Spleen (tissue), 11 donors: ENCODE measurements at regions not wholly inside any gene's neighbourhood (a gene's known extent, or its start where the extent isn't known, plus 50 kb on each side); places are given as distances from the start of the nearest gene placed in this dataset.

Experiments used
- DNase-seq: peaks from one replicate; pipeline ENCODE4 v3.0.0-alpha.2; 2020
- H3K27ac ChIP-seq, 8 donors: fragments of 200-600 bp; sonication (generic) in 7 of 8; 1 replicate in 4 of 8; 2 replicates in 4 of 8; pipeline versions ENCODE4 v1.5.0 to v1.8.0; 2016 to 2021; ENCODE audit warnings: inconsistent platforms in 4 of 8, mild to moderate bottlenecking in 4 of 8, moderate library complexity in 1 of 8
- H3K27me3 ChIP-seq, 7 donors: fragments of 200-600 bp; sonication (generic) in 6 of 7; replicated peaks in 1 of 7; 1 replicate in 4 of 7; 2 replicates in 3 of 7; pipeline versions ENCODE4 v1.5.0 to v1.8.0; 2016 to 2021; ENCODE audit warnings: inconsistent platforms in 3 of 7, mild to moderate bottlenecking in 1 of 7
- H3K36me3 ChIP-seq, 6 donors: fragments of 200-600 bp; sonication (generic) in 5 of 6; 1 replicate in 4 of 6; 2 replicates in 2 of 6; pipeline versions ENCODE4 v1.5.0 to v1.8.0; 2016 to 2021; ENCODE audit warnings: inconsistent platforms in 2 of 6
- H3K4me1 ChIP-seq, 6 donors: fragments of 200-600 bp; sonication (generic) in 5 of 6; 1 replicate in 3 of 6; 2 replicates in 3 of 6; pipeline versions ENCODE4 v1.5.0 to v1.8.0; 2016 to 2021; ENCODE audit warnings: inconsistent platforms in 3 of 6
- H3K4me3 ChIP-seq, 8 donors: fragments of 200-600 bp; sonication (generic) in 7 of 8; 1 replicate in 4 of 8; 2 replicates in 4 of 8; pipeline versions ENCODE4 v1.5.0 to v1.8.0; 2016 to 2021; ENCODE audit warnings: inconsistent platforms in 4 of 8, mild to moderate bottlenecking in 4 of 8, moderate library complexity in 2 of 8
- H3K9me3 ChIP-seq, 8 donors: fragments of 200-600 bp; sonication (generic) in 7 of 8; 1 replicate in 4 of 8; 2 replicates in 4 of 8; pipeline versions ENCODE4 v1.5.0 to v1.8.0; 2016 to 2021; ENCODE audit warnings: inconsistent platforms in 4 of 8
- POLR2A ChIP-seq, 3 donors: fragments of 450-650 bp; IDR thresholded peaks; one replicate each; pipeline ENCODE4 v1.5.1; 2017; ENCODE audit warnings: antibody characterized with exemption in 3 of 3, mild to moderate bottlenecking in 1 of 3
- POLR2AphosphoS5 ChIP-seq, 3 donors: sonication (generic); formaldehyde crosslinking; IDR thresholded peaks; one replicate each; pipeline ENCODE4 v1.5.1; 2017; ENCODE audit warnings: antibody characterized with exemption in 3 of 3
- WGBS, 5 donors: extraction: QIAGEN DNeasy Blood & Tissue Kit in 3 of 5; methylation state at CpG; one replicate each; pipeline versions ENCODE4 v1.1.5 to v1.1.7; 2013 to 2018; 5-methylcytosine and 5-hydroxymethylcytosine counted together
- intact Hi-C: fragments of 100-400 bp; cut with DNase I; formaldehyde crosslinking; loops from one replicate; pipeline ENCODE4 v1.15.0; 2023; ENCODE audit warnings: low total_unique reads
- TF ChIP-seq, protein P1 (sequence below), 11 experiments: fragments of 200-600 bp in 7 of 11; fragments of 450-650 bp in 4 of 11; sonication (generic) in 4 of 11; IDR thresholded peaks in 8 of 11; conservative IDR thresholded peaks in 3 of 11; 1 replicate in 7 of 11; 2 replicates in 4 of 11; pipeline versions ENCODE4 v1.4.0 to v1.8.0; 2016 to 2021; ENCODE audit warnings: antibody characterized with exemption in 11 of 11, inconsistent platforms in 4 of 11, mild to moderate bottlenecking in 1 of 11
- donor health status: healthy with polysubstance abuse.
- donor health status: DM: no; HTN: no; CAD: no; lungs with moderate emphysema.
- donor health status: DM: no; HTN: no; CAD: no.
- donor health status: Bipolar disorder and iron deficiency.
- donor health status: healthy.
- donor health status: DM: no; HTN: no; CAD: no.
- donor health status: DM: yes; HTN: yes; CAD: no.

GRCh38 chr16:11462036-11462435 lies 116.8 kb downstream of the RMI2 start:
- TF ChIP-seq, protein P1, sequence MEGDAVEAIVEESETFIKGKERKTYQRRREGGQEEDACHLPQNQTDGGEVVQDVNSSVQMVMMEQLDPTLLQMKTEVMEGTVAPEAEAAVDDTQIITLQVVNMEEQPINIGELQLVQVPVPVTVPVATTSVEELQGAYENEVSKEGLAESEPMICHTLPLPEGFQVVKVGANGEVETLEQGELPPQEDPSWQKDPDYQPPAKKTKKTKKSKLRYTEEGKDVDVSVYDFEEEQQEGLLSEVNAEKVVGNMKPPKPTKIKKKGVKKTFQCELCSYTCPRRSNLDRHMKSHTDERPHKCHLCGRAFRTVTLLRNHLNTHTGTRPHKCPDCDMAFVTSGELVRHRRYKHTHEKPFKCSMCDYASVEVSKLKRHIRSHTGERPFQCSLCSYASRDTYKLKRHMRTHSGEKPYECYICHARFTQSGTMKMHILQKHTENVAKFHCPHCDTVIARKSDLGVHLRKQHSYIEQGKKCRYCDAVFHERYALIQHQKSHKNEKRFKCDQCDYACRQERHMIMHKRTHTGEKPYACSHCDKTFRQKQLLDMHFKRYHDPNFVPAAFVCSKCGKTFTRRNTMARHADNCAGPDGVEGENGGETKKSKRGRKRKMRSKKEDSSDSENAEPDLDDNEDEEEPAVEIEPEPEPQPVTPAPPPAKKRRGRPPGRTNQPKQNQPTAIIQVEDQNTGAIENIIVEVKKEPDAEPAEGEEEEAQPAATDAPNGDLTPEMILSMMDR (IDR thresholded peaks at IDR 0.05 in 8 of 11, conservative IDR thresholded peaks at IDR 0.05 in 3 of 11) = no peak
- no peak for TF ChIP-seq POLR2A (IDR thresholded peaks at IDR 0.05)
- no peak for TF ChIP-seq POLR2AphosphoS5 (IDR thresholded peaks at IDR 0.05)
- WGBS, 5 donors = 85 to 93% (median 92%) methylated on average over 8 to 15 of the region's 15 CpGs

DNA sequence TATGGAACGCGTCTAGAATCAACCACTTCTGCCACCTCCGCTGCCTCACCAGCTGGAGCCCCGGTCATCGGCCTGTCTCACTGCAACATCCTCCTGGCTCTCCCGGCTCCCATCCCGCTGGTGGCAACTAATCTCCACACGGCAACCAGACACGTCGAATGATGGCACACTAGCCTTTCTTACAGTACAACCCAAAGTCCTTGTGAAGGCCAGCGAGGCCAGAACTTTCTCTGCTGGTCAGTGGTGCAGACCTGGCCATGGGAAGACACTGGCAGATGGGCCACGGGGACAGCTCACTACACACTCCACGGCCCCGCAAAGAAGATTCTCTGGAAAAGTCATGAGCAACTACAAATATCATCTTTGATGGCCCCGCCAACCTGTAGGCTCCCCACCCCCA lies 117.6 kb downstream of the RMI2 start:
- TF ChIP-seq, protein P1 (IDR thresholded peaks at IDR 0.05 in 8 of 11, conservative IDR thresholded peaks at IDR 0.05 in 3 of 11) = no peak
- TF ChIP-seq POLR2A (IDR thresholded peaks at IDR 0.05) (no peak), POLR2AphosphoS5 (IDR thresholded peaks at IDR 0.05) (no peak)
- WGBS, 5 donors = 95 to 97% (median 96%) methylated on average over 12 to 15 of the region's 15 CpGs
- intact Hi-C loops = no loop called here
- H3K4me1 ChIP-seq = peaks cover 0 to 9% (median 0%) of the 10 kb centered on the region in 6 donors
- H3K9me3 ChIP-seq = no peaks in the 10 kb centered on the region
- DNase-seq = peak; percentile 52
- H3K27ac ChIP-seq = no peak overlapping the region
- H3K27me3 ChIP-seq = no peaks in the 10 kb centered on the region
- no peak overlapping the region for H3K4me3 ChIP-seq
- no peaks in the 10 kb centered on the region for H3K36me3 ChIP-seq

More at GRCh38 chr16:11462036-11462435, 116.8 kb downstream of the RMI2 start:
- no peak for DNase-seq
- Histone ChIP-seq H3K27ac (no peak overlapping the region), H3K9me3 (no peaks in the 10 kb centered on the region), H3K4me3 (no peak overlapping the region), H3K4me1 (peaks cover 0 to 9% (median 0%) of the 10 kb centered on the region in 6 donors), H3K27me3 (no peaks in the 10 kb centered on the region), H3K36me3 (no peaks in the 10 kb centered on the region)
- intact Hi-C loops = no loop called here

DNA sequence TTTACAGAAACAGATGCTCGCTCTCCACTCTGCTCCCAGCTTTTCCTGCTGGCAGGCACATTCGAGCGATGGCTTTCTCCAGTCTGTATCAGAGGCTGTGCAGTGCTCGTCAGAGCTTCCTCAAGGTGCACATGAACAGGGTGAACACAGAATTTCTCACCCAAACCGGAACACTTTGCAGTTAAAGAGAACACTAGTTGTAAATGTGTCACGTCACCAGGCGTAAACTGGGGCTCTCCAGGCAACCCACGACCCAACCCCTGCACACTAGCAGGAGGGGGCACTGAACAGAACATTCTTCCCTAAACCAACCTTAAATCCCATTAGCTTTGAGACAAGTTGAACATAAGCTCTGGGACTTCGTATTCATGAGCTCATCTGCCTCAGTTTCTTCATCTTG lies 119.0 kb downstream of the RMI2 start:
- H3K4me3 ChIP-seq = no peak overlapping the region
- no peaks in the 10 kb centered on the region for H3K27me3 ChIP-seq
- no peak for DNase-seq
- H3K4me1 ChIP-seq = no peaks in the 10 kb centered on the region
- H3K36me3 ChIP-seq = no peaks in the 10 kb centered on the region
- 68 to 82% (median 73%) methylated on average over 9 of the region's 9 CpGs for WGBS, 5 donors
- intact Hi-C loops = no loop called here
- no peak overlapping the region for H3K27ac ChIP-seq
- H3K9me3 ChIP-seq = no peaks in the 10 kb centered on the region
- TF ChIP-seq, protein P1 (IDR thresholded peaks at IDR 0.05 in 8 of 11, conservative IDR thresholded peaks at IDR 0.05 in 3 of 11) = no peak
- TF ChIP-seq POLR2A (IDR thresholded peaks at IDR 0.05) (no peak), POLR2AphosphoS5 (IDR thresholded peaks at IDR 0.05) (no peak)

DNA sequence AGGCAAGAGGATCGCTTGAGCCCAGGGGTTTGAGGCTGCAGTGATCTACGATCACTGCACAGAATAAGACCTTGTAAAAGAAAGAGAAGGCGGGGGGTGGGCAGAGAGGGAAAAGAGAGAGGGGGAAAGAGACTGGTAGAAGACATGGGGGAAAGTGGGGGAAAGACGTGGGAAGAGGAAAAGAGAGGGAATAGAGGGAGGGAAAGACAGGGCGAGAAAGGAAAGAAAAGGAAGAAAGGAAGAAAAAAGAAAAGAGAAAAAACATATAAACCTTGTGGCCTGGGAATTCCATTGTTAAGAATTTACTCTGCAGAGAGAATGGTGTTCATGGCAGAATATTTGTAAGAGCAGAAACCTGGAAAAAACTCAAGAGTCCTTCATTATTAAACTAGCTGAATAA lies 120.4 kb downstream of the RMI2 start:
- 73 to 90% (median 86%) methylated on average over 4 to 5 of the region's 5 CpGs for WGBS, 5 donors
- Histone ChIP-seq H3K36me3 (no peaks in the 10 kb centered on the region), H3K27ac (no peak overlapping the region), H3K4me3 (no peak overlapping the region), H3K9me3 (no peaks in the 10 kb centered on the region), H3K27me3 (no peaks in the 10 kb centered on the region), H3K4me1 (no peaks in the 10 kb centered on the region)
- intact Hi-C loops = no loop called here
- TF ChIP-seq, protein P1 (IDR thresholded peaks at IDR 0.05 in 8 of 11, conservative IDR thresholded peaks at IDR 0.05 in 3 of 11) = no peak
- TF ChIP-seq POLR2A (IDR thresholded peaks at IDR 0.05) = no peak
- TF ChIP-seq POLR2AphosphoS5 (IDR thresholded peaks at IDR 0.05) = no peak
- DNase-seq = no peak
